NCI-H345 treated with DMSO at 0.1 percent for 48 hours (cell line): ENCODE measurements at regions not wholly inside any gene's neighbourhood (a gene's known extent, or its start where the extent isn't known, plus 50 kb on each side); places are given as distances from the start of the nearest gene placed in this dataset.
"Not testable (repeated sequence)": the region's sequence is repeated elsewhere in the genome, so short reads cannot be mapped to it uniquely, and the experiment has no call there.

Experiments
- DNase-seq: peaks from one replicate; lab custom pipeline; 2025; ENCODE audit not compliant: unreplicated experiment; lab: John Stamatoyannopoulos, UW

GRCh38 chr12:123062681-123063486 is 82.4 kb downstream of the ARL6IP4 start:
- DNase-seq: no peak

GRCh38 chr12:123061441-123062205 is 81.1 kb downstream of the ARL6IP4 start:
- DNase-seq: no peak

GRCh38 chr12:123059500-123059899 is 79.0 kb downstream of the ARL6IP4 start:
- no peak for DNase-seq

- no peak for DNase-seq
These were observed 78.5 kb downstream of the ARL6IP4 start for GRCh38 chr12:123058980-123059379.

GRCh38 chr12:123058481-123058880 is 78.0 kb downstream of the ARL6IP4 start:
- DNase-seq: peak; percentile 98

GRCh38 chr12:123057513-123058265 is 77.2 kb downstream of the ARL6IP4 start:
- peak; percentile 98 for DNase-seq

GRCh38 chr12:123056709-123057108 is 76.2 kb downstream of the ARL6IP4 start:
- no peak for DNase-seq

- DNase-seq: no peak
These were observed 75.6 kb downstream of the ARL6IP4 start for GRCh38 chr12:123056053-123056452.

- DNase-seq: peak; percentile 70
These were observed 74.8 kb downstream of the ARL6IP4 start for GRCh38 chr12:123055281-123055766.

GRCh38 chr12:123054371-123054770 is 73.9 kb downstream of the ARL6IP4 start:
- no peak for DNase-seq

GRCh38 chr12:123051556-123051955 is 71.1 kb downstream of the ARL6IP4 start:
- no peak for DNase-seq

- no peak for DNase-seq
These were observed 70.4 kb downstream of the ARL6IP4 start for GRCh38 chr12:123050913-123051312.

- DNase-seq: no peak
These were observed 69.9 kb downstream of the ARL6IP4 start for GRCh38 chr12:123050331-123050831.

- no peak for DNase-seq
These were observed 69.1 kb downstream of the ARL6IP4 start for GRCh38 chr12:123049398-123050240.

- not testable (repeated sequence) for DNase-seq
These were observed 67.4 kb downstream of the ARL6IP4 start for GRCh38 chr12:123047892-123048291.

GRCh38 chr12:123047289-123047688 is 66.8 kb downstream of the ARL6IP4 start:
- DNase-seq: no peak

GRCh38 chr12:123046431-123046830 is 66.0 kb downstream of the ARL6IP4 start:
- DNase-seq: no peak

GRCh38 chr12:123045678-123046077 is 65.2 kb downstream of the ARL6IP4 start:
- no peak for DNase-seq

- DNase-seq: no peak
These were observed 63.9 kb downstream of the ARL6IP4 start for GRCh38 chr12:123044351-123044750.

GRCh38 chr12:123043536-123044001 is 63.1 kb downstream of the ARL6IP4 start:
- no peak for DNase-seq
